Astrocyte (in vitro differentiated cells and primary cell): ENCODE measurements at regions not wholly inside any gene's neighbourhood (a gene's known extent, or its start where the extent isn't known, plus 50 kb on each side); places are given as distances from the start of the nearest gene placed in this dataset.

ENCODE experiments used
- EZH2 ChIP-seq: IDR thresholded peaks from 2 replicates; pipeline ENCODE4 v1.6.1; 2012; ENCODE audit warnings: mild to moderate bottlenecking, low read length, inconsistent platforms; ENCODE audit not compliant: insufficient read depth
- TF ChIP-seq, protein P1 (sequence below): IDR thresholded peaks from 2 replicates; pipeline ENCODE4 v1.5.1; 2011; ENCODE audit warnings: low read depth, mild to moderate bottlenecking, inconsistent platforms, low read length, moderate library complexity; ENCODE audit not compliant: insufficient read depth

DNA sequence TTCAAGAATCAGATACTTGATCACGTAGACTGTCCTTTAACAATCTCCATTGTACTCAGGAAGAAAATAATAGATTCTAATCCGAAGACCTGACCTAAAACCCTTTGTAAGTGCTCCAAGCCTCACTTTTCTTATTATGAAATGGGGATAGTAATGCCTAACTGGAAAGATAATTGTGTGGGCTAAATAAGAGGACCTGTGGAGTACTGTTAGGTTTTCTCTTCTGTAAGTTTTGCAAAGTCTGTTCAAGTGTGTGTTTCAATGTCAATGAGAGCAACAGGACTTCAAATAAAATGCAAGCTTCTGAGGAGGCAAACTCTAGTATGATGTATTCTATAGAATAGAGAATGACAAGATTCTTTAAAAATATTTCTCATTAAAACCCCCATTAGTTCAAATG is 348.6 kb downstream of the USP25 start:
- TF ChIP-seq, protein P1, sequence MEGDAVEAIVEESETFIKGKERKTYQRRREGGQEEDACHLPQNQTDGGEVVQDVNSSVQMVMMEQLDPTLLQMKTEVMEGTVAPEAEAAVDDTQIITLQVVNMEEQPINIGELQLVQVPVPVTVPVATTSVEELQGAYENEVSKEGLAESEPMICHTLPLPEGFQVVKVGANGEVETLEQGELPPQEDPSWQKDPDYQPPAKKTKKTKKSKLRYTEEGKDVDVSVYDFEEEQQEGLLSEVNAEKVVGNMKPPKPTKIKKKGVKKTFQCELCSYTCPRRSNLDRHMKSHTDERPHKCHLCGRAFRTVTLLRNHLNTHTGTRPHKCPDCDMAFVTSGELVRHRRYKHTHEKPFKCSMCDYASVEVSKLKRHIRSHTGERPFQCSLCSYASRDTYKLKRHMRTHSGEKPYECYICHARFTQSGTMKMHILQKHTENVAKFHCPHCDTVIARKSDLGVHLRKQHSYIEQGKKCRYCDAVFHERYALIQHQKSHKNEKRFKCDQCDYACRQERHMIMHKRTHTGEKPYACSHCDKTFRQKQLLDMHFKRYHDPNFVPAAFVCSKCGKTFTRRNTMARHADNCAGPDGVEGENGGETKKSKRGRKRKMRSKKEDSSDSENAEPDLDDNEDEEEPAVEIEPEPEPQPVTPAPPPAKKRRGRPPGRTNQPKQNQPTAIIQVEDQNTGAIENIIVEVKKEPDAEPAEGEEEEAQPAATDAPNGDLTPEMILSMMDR = no peak
- TF ChIP-seq EZH2 = no peak
